GM12874 (cell line): ENCODE measurements at regions not wholly inside any gene's neighbourhood (a gene's known extent, or its start where the extent isn't known, plus 50 kb on each side); places are given as distances from the start of the nearest gene placed in this dataset.

Experiments used
- CTCF ChIP-seq: IDR thresholded peaks from 2 replicates; pipeline ENCODE4 v1.5.1; 2011; ENCODE audit warnings: low read depth, mild to moderate bottlenecking, control low read depth, low read length, moderate library complexity; ENCODE audit not compliant: insufficient read depth

GRCh38 chr4:151604238-151604637, 156.6 kb downstream of the GATB start:
- peak; percentile 46 for TF ChIP-seq CTCF

GRCh38 chr4:151605215-151605614, 155.6 kb downstream of the GATB start:
- TF ChIP-seq CTCF, result no peak

- no peak for TF ChIP-seq CTCF
Measured at GRCh38 chr4:151606061-151606460, 154.7 kb downstream of the GATB start.

GRCh38 chr4:151610229-151610628, 150.6 kb downstream of the GATB start:
- no peak for TF ChIP-seq CTCF

GRCh38 chr4:151611960-151612359, 148.8 kb downstream of the GATB start:
- TF ChIP-seq CTCF, result no peak

GRCh38 chr4:151613290-151613689, 147.5 kb downstream of the GATB start:
- TF ChIP-seq CTCF, result no peak

- no peak for TF ChIP-seq CTCF
Measured at GRCh38 chr4:151614561-151614960, 146.2 kb downstream of the GATB start.

GRCh38 chr4:151618858-151619257, 141.9 kb downstream of the GATB start:
- no peak for TF ChIP-seq CTCF
